ENCODE measurements at regions not wholly inside any gene's neighbourhood (a gene's known extent, or its start where the extent isn't known, plus 50 kb on each side); places are given as distances from the start of the nearest gene placed in this dataset.
"Not testable (repeated sequence)": the region's sequence is repeated elsewhere in the genome, so short reads cannot be mapped to it uniquely, and the experiment has no call there.

DNA sequence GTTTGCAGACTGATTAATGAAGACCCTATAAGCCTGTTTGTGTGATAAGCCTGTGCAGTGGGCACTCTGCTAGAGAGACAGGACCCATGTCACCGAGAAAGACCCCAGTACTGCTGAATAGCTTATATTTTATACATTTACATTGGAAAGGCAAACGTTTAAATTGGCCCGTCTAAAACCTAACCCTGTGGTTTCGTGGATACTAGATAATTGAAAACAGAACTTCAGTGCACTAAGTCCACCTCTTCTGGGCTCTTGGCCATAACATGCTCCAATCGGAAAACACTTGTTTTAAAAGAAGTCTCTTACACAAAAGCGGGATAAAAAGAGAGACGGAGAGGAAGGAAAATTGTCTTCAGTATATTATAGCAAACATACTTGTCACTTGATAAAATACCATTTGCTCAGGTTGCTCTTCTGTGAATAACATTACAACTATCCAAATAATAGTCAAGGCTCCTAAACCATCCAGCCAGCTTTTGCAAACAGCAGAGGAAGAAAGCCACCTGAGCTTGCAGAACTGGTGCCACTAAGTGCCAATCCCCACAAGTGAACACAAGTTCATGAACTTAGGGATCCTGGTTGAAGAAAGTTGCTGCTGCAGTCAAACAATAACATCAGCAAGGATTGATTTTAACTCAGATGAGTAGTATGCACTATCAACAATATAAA is 218.4 kb upstream of the FN1 start:
- DNase-seq = no peak

DNA sequence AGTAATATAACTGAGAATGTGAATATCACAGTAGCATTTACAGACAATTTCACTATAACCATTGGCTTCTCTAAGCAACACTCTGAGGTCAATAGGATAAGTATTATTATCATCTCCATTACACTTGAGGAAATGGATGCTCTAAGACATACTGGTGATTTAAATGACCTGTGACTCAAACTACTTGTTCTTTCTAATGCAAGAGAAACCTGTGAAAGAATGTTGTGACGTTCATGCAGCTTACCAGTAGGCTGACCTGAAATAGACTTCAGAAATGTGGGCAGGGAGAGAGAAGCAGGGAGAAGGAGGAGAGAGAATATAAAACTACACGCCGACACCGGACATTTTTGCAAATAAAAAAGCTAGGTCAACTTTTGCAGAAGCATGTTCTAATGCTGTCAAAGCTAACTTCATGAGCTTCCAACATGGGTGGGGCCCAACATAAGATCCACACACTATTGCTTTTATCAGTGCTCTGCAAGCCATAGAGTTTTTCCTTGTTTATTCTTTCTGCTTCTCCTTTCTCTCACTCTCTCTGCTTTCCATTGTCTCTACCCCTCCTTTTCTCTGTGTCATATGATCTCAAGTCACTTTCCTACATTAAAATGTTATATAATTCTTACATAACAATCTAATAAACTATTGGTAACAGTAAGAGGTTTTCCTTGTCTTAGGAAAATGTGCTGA is 217.6 kb upstream of the FN1 start:
- no peak for DNase-seq

- no peak for DNase-seq
These were observed 216.5 kb upstream of the FN1 start for GRCh38 chr2:215652388-215652787.

- DNase-seq = no peak
These were observed 215.5 kb upstream of the FN1 start for GRCh38 chr2:215651412-215651811.

DNA sequence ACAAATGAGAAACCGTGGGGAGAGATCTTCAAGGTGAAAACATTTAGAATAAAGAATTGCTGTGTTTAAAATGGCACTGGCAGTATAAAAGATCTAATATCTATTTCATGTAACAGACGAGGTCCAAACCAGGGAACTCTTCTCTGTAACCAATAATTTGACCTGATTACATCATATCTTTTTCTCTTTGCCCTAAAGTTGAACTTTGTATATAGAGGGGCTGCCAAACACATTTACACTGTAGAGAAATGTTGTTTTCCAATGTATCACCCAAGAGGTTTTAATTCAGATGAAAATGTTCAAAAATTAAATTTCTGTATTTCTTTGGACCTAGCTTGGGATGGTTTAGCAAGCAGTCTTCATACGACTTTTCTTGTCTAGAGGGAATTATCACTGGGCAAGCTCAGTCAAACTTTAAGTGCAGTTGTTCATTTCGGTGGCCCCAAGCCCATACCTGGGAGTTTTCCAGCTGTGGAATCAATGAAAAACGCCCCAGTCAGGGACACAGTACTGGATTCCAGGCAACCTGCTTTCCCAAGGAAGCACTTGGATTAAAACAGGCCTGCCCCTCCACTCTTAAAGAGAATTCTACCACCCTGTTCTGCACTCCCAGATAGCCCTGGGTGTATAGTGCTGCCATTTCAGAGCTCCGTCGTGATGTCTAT is 208.5 kb upstream of the FN1 start:
- DNase-seq = no peak

DNA sequence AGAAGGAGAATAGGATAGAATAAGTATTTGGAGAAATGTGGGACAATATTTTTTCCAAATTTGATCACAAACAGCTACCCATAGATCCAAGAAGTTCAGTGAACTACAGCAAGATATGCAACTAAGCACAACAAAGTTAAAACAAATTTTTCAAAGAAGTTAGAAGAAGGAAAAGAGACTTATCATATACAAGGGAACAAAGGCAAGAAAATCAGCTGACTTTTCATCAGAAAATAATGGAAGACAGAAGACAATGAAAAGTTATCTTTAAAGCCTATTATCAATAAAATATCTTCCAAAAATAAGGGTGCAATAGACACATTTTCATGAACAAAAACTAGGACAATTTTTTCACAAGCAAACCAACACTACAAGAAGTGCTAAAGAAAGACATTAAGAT is 202.8 kb upstream of the FN1 start:
- no peak for DNase-seq

- no peak for DNase-seq
These were observed 201.8 kb upstream of the FN1 start for GRCh38 chr2:215637651-215638050.

GRCh38 chr2:215636816-215637215 is 200.9 kb upstream of the FN1 start:
- no peak for DNase-seq

DNA sequence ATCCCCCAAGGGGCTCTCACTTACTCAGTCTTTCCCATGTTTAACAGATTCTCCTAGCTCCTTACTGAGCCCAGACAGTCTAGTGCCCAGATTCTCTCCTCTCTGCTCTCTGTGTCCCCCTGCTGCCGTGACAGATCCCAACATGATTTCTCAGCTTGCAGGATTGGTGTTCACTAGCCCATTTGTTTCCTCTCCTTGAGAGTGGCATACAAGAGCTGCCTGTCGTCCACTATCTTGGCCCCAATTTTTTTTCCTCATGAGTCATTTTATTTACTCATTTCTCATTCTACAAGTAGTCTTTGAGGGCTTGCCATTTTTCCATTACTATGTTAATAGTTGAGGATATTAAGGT is 199.9 kb upstream of the FN1 start:
- no peak for DNase-seq

GRCh38 chr2:215635071-215635787 is 199.4 kb upstream of the FN1 start:
- DNase-seq = no peak

DNA sequence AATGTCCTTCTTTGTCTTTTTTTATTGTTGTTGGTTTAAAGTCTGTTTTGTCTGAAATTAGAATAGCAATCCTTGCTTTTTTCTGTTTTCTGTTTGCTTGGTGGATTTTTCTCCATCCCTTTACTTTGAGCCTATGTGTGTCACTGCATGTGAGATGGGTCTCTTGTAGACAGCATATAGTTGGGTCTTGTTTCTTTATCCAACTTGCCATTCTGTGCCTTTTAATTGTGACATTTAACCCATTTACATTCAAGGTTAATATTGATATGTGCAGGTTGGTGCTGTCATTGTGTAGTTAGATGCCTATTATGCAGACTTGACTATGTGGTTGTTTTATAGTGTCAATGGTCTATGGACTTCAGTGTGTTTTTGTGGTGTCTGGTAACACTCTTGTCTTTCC is 197.5 kb upstream of the FN1 start:
- DNase-seq = no peak

GRCh38 chr2:215631696-215632095 is 195.8 kb upstream of the FN1 start:
- DNase-seq = no peak

DNA sequence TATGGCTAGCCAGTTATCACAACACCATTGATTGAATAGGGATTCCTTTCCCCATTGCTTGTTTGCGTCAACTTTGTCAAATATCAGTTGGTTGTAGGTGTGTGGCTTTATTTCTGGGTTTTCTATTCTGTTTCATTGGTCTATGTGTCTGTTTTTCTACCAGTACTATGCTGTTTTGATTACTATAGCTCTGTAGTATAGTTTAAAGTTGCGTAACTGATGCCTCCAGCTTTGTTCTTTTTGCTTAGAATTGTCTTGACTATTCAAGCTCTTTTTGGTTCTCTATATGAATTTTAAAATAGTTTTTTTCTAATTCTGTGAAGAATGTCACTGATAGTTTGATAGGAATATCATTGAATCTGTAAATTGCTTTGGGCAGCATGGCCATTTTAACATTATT is 194.9 kb upstream of the FN1 start:
- DNase-seq = not testable (repeated sequence)

GRCh38 chr2:215627771-215628170 is 191.9 kb upstream of the FN1 start:
- no peak for DNase-seq

DNA sequence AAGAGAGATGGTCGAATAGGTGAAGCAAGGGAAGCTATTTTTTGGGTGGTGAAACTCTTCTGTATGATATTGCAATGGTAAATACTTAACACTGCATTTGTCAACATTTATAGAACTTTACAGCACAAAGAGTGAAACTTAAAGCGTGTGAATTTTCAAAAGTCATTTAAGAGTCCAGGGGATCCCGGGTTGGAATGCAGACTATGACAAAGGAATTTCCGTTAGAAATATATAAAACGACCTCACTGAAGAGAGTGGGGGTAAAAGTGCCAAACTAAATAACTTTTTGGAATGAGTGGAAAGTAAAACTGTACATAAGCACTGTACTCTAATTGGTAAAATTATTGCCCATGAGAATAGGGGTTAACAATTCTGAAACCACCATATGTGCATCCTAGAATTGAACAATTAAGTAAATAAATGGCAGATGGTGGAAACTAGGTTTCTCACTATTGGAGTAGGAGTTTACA is 191.0 kb upstream of the FN1 start:
- DNase-seq = no peak

DNA sequence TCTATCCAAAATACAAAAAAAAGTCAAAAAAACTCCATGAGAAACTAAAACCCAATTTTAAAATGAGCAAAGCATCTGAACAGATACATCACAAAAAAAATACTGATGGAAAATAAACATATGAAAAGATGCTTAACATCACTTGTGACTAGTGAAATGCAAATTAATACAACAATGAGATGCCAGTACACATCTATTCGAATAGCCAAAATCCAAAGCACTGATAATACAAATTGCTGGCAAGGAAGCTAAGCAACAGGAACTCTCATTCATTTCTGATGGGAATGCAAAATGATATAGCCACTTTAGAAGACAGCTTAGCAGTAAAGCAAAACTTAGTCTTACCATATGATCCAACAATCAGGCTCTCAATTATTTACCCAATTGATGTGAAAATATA is 190.2 kb upstream of the FN1 start:
- DNase-seq = no peak

DNA sequence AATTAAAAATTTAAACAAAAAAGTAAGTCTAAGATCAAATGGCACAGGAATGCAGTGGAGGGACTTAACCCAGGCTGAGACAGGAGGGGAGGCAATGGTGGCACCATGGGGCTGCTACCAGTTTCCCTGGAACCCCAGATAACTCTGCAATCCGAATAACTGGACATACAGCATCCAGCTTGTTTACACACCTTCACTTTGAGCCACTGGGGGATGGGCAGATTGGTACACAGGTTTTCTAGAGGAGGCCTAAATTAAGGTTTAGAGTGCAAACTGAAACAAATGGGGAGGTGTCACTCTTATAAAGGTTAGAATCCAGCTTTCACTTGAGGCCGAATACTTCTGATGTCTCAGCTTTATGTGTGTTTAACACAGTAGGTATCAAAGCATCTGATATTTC is 189.3 kb upstream of the FN1 start:
- no peak for DNase-seq

DNA sequence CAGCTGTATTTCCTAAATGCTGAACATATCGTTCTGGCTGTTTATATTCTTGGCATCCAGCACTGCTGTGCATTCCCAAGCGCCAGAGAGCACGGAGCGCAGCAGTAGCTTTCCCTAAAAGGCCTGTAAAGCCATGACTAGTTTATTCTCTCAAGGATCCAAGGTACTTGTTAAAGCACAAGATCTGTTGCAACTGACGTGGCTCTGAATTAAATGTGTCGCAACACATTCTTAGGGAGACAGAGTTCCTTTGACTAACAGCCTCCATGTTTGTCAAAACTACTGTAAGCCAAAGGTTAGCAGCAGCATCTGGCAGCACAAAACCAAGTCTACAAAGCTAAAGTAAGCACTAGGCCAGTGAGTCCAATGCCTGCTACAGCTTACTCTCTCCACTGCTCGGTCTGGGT is 188.6 kb upstream of the FN1 start:
- DNase-seq = no peak

- DNase-seq = no peak
These were observed 187.0 kb upstream of the FN1 start for GRCh38 chr2:215622837-215623236.

GRCh38 chr2:215621381-215621780 is 185.5 kb upstream of the FN1 start:
- no peak for DNase-seq

DNA sequence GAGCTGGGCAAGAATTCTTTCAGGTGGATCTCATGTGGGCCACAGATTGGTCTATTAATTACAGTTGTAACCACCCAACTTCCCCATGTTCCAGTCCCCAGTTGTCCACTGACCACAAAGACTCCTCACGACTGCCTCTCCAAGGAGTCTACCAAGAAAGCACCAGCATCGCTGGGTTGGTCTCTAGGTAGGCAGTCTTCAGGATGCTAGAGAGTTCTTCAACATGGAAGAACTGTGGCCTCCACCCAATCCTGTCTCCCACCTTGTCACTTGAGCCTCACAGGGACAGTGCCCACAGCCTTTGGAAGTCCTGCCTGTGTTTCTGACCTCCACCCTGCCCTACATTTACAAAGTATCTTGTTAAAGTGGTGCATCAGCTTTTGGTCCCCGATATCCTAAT is 184.7 kb upstream of the FN1 start:
- DNase-seq = no peak

DNA sequence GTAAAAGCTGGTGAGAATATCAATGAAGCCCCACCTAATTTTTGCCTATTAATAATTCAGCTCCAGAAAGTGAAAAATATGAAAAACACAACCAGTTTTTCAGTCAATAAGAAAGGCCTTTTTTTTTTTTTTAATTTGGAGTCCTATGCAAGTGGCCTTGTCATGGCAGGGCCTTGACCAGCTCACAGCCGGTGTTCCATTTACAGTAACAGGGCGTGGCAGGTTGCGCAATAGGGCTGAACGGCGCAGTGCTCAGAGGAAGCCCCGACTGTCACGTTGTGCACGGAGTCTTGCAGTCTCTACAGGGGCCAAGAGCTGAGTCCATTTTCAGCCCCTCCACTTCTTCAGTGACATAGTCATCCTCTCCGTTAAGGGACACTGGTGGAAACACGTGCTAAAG is 184.1 kb upstream of the FN1 start:
- no peak for DNase-seq

Data from occipital lobe (tissue), 1 donor.